ENCODE measurements at regions not wholly inside any gene's neighbourhood (a gene's known extent, or its start where the extent isn't known, plus 50 kb on each side); places are given as distances from the start of the nearest gene placed in this dataset.

- Histone ChIP-seq H3K36me3 (no peaks in the 10 kb centered on the region), H3K27ac (no peak overlapping the region), H3K4me3 (no peak overlapping the region), H3K4me1 (ENCODE audit: insufficient read depth) (no peaks in the 10 kb centered on the region), H3K9me3 (no peaks in the 10 kb centered on the region), H3K27me3 (no peaks in the 10 kb centered on the region)
- 27 to 34% (median 33%) methylated on average over 9 of the region's 9 CpGs for WGBS, 3 donors
- intact Hi-C loops (cut with DNase I) = loop anchor here in 1 of 4 donors (10.0 kb wide), 1 partner anchor 565 kb away; no protein-coding TSS in a partner anchor
- TF ChIP-seq EP300 (IDR thresholded peaks at IDR 0.05) (no peak), POLR2A (IDR thresholded peaks at IDR 0.05) (no peak), CTCF (IDR thresholded peaks at IDR 0.05) (no peak)
- no peak for DNase-seq
These were observed 59.9 kb upstream of the REG3A start for GRCh38 chr2:79219383-79219988.

DNA sequence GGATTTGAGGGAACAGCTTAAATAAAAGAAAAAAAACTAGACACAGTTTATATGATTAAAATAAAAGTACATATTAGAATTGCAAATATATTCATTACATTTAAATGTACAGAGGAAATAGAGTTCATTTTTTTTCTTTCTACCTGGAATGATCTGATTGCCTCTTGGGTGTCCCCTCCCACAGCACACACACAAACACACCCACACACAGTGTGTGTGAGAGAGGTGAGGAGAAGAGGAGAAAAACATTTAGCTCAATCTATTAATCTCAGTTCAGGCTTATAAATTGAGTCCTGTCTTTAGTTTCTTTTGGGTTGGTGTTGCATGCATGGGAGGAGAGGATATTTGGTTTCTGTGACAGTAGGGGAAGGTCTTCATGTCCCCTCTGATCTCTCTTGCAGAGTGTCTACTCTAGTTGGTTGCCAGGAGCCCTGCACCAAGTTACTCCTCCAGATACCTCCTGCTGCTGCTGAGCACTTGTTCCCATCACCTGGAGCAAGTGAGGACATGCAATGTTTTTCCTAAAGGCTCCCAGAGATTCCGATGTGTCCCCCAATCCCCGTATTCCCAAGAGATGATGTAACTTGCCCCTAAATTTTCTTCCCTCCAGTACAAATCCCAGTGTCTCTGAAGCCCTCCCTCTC, 50.8 kb upstream of the REG3A start:
- Histone ChIP-seq H3K4me1 (ENCODE audit: insufficient read depth) (no peaks in the 10 kb centered on the region), H3K27me3 (no peaks in the 10 kb centered on the region), H3K4me3 (no peak overlapping the region), H3K9me3 (no peaks in the 10 kb centered on the region), H3K36me3 (no peaks in the 10 kb centered on the region), H3K27ac (no peak overlapping the region)
- no peak for DNase-seq
- WGBS, 3 donors = 79 to 97% (median 88%) methylated on average over 2 of the region's 2 CpGs
- intact Hi-C loops (cut with DNase I) = loop anchor here in 1 of 4 donors (10.0 kb wide), 1 partner anchor 556 kb away; no protein-coding TSS in a partner anchor
- TF ChIP-seq POLR2A (IDR thresholded peaks at IDR 0.05) = no peak
- TF ChIP-seq CTCF (IDR thresholded peaks at IDR 0.05) = no peak
- no peak for TF ChIP-seq EP300 (IDR thresholded peaks at IDR 0.05)

Measured in ovary (tissue), 7 donors.